ENCODE measurements at regions not wholly inside any gene's neighbourhood (a gene's known extent, or its start where the extent isn't known, plus 50 kb on each side); places are given as distances from the start of the nearest gene placed in this dataset.

GRCh38 chr1:57546549-57547330, 122.9 kb upstream of the DAB1 start:
- no peak for TF ChIP-seq CTCF (IDR thresholded peaks at IDR 0.05)
- no peak for TF ChIP-seq EZH2 (IDR thresholded peaks at IDR 0.05; ENCODE audit: borderline replicate concordance, insufficient read depth, low read depth, low read length, poor library complexity, severe bottlenecking)
